Testis (tissue), 2 donors: ENCODE measurements at regions not wholly inside any gene's neighbourhood (a gene's known extent, or its start where the extent isn't known, plus 50 kb on each side); places are given as distances from the start of the nearest gene placed in this dataset.

Experiments
- CTCF ChIP-seq, 3 experiments: fragments of 450-650 bp in 2 of 3; fragments of 200-600 bp in 1 of 3; sonication (generic) in 1 of 3; IDR thresholded peaks; one replicate each; pipeline ENCODE4 v1.5.1; 2016 to 2019; ENCODE audit warnings: antibody characterized with exemption in 3 of 3, mild to moderate bottlenecking in 2 of 3, moderate library complexity in 1 of 3
- POLR2A ChIP-seq: fragments of 450-650 bp; IDR thresholded peaks from one replicate; pipeline ENCODE4 v1.6.1; 2017; ENCODE audit warnings: antibody characterized with exemption, mild to moderate bottlenecking, moderate library complexity

DNA sequence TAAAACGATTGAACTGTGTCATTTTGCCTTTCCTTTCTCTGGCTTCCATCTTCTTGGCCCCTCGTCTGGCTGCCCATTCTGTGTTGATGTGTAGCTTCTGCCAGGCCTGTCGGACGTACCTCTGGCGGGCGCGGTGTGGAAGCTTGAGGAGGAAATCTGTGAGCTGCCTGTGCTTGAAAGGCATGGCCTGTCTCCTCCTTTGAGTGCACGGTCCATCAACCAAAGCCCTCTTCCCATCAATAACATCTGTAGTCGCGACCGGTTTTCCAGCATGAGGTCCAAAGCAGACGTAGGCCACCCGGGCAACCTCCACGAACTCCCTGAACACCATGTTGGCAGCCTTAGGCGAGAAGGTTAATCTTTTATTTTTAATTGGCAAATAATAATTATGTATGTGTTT, 202.7 kb downstream of the CRLF2 start:
- no peak for TF ChIP-seq CTCF (IDR thresholded peaks at IDR 0.05)
- TF ChIP-seq POLR2A: no peak
